Sciatic nerve (tissue), 2 donors: ENCODE measurements at regions not wholly inside any gene's neighbourhood (a gene's known extent, or its start where the extent isn't known, plus 50 kb on each side); places are given as distances from the start of the nearest gene placed in this dataset.
"Not testable (repeated sequence)": the region's sequence is repeated elsewhere in the genome, so short reads cannot be mapped to it uniquely, and the experiment has no call there.

Experiments used
- ATAC-seq: fragments of 200-7000 bp; cut with Tn5 transposase; one replicate; pipeline ENCODE4 v1.9.1; 2020; ENCODE audit warnings: mild to moderate bottlenecking, moderate library complexity
- DNase-seq: peaks from one replicate; pipeline ENCODE4 v3.0.0-alpha.2; 2020; ENCODE audit warnings: low spot score
- intact Hi-C: fragments of 100-400 bp; cut with DNase I; formaldehyde crosslinking; loops from one replicate; pipeline ENCODE4 v1.14.2; 2022
- donor health status: DM: no; HTN: no; CAD: no.
- donor health status: DM: no; HTN: no; CAD: no.

DNA sequence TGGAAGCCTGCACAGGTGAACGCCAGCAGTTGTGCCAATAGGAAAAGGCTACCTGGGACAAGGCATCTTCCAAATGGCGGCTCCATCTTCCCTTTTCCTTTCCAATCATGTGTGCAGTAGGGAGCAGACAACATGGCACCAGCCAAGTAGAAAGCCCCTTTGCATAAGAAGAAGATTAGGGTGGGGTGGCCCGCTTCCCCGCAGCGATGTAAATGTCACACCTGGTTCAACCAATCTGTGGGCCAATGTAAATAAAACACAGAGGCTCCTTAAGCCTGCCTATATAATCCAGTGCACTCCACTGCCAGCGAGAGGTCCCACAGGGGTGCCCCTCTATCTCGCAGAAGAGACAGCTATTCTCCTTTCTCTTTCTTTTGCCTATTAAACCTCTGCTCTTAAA, 468.4 kb upstream of the CRIM1 start:
- intact Hi-C loops: no loop called here
- no peak for ATAC-seq

DNA sequence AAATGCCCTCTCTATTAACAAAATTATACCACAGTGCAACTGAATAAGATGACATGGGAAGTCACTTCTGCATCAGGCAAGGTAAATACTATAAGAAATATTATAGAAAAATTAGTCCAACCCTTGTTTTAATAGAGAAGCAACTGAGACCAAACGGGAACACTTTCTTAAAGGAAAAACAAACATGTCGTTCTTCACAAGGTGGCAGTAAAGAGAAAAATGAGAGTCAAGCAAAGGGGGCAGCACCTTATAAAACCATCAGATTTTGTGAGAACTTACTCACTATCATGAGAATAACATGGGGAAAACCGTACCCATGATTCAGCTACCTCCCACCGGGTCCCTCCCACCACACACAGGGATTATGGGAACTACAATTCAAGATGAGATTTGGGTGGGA, 481.7 kb upstream of the CRIM1 start:
- DNase-seq (no peak), ATAC-seq (no peak)
- intact Hi-C loops: no loop called here

More for the DNA sequence above, 468.4 kb upstream of the CRIM1 start:
- no peak for DNase-seq

DNA sequence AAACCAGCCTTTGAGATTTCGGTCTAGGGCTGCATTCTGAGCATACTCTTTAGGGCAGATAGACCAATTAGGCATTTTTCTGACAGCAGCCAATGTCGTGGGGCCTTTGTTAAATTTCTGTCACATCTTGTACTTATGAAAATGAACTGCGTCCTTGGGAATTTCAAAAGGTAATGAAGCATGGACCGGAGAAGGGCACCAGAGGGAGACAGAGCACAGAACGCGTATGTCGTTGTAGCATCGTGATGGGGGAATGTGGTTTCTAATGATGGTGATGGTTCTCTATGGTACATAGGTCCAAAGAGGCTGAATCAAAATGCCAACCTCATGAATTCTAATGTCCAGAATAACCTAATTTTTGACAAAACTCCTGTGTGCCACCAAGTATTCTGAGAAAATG, 483.9 kb upstream of the CRIM1 start:
- intact Hi-C loops: no loop called here
- ATAC-seq: no peak

DNA sequence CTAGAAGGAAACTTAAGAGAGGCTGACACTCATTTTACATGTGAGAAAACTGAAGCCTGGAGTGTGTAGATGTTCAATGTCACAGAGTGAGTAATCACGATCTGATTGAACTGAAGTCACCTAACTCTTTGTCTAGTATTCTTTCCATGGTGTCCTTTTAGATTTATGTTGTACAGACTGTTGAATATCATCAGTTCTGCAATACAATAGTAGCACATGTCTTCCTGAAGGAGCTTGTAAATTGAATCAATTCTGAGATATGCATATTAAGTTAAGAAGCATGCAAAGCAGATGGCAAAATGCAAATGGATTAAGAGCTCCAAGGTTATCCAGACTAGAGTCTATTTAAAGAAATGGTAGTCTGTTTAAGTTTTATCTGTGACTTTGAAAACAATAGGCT, 484.9 kb upstream of the CRIM1 start:
- intact Hi-C loops: no loop called here
- no peak for ATAC-seq
- DNase-seq: no peak

More for the DNA sequence above, 483.9 kb upstream of the CRIM1 start:
- DNase-seq: no peak

DNA sequence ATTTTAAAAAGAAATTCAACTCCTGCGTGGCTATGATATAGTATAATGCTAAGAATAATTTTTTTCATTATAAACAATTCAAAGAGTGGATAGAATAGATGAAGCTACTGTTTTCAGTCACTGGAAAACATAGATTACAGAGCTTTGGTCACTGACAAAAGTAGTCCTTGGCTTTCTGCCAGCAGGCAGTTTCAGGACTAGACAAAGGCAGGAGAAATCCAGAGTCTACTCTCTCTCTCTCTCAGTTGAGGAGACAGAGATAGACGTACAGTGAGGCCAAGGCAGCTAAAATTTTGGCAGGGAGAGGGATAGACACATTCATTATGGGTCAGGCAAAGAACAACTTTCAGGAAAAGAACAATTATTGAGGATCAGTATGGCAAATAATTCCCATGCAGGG, 491.4 kb upstream of the CRIM1 start:
- intact Hi-C loops: no loop called here
- ATAC-seq (no peak), DNase-seq (no peak)

DNA sequence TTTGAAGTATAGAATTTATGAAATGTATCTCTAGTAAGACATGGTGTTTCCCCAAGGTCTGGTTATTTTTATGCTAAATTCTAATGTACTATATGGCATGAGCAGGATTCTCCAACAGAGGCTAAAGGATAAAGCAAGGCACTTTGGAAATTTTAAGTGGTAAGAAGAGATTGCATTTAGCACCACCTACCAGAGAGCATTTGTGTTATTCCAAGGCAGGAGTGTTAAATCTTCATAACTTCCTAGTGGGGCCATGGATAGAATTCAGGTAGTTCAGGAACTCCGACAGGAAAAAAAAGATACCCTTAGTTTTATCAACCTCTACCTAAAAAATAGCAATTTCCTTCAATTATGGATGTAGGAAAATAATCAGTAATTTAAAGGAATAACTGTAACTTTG, 497.4 kb upstream of the CRIM1 start:
- no peak for ATAC-seq
- no peak for DNase-seq
- intact Hi-C loops: no loop called here

DNA sequence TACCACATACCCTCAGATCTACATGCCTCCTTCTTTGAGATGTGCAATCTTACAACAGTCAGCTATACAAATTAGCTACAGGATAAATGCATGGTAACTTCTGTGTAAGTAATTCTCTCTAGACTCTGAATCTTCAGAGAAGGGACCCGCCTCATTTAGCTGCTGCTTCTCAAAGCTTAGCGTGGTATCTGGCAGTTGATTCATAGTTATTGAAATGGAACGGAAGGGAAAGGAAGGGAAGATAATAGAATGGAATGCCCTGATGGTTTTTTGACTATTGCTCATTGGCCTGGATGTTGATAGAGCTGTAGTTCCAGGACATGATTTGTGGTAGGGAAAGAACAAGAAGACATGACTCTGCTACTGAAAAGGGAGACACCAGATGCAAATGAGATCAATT, 498.1 kb upstream of the CRIM1 start:
- DNase-seq (no peak), ATAC-seq (no peak)
- intact Hi-C loops: no loop called here

DNA sequence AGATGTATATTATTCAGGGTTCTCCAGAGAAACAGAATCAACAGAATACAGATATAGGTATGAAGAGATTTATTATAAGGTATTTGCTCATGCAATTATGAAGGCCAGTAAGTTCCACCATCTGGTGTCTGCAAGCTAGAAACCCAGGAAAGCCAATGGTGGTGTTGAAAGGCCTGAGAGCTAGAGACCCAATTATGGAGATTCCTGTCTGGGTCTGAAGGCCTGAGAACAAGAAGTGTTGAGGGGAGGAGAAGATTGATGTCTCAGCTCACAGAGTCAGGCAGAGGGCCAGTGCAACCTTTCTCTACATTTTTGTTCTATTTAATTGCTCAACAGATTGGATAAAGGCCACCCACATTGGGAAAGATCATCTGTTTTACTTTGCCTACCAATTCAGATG, 524.2 kb upstream of the CRIM1 start:
- intact Hi-C loops: no loop called here

DNA sequence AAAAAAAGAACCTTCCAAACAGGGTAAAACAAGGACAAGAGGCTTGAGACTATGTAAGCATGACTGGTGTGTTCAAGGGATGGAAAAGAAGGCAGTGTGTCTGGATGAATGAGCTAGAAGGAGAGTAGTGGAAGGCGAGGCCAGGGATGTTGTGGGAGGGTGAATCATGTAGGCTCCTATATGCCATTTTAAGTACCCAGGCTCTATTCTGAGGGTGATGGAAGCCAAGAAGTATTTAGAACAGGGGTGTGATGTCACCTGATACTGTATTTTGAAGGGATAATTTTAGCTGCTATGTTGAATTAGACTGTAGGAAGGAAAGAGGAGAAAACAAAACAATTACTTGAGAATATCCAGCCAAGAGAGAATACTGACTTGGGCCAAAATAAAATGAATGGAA, 524.7 kb upstream of the CRIM1 start:
- DNase-seq (no peak), ATAC-seq (no peak)
- intact Hi-C loops: no loop called here

More for the DNA sequence above, 524.2 kb upstream of the CRIM1 start:
- DNase-seq: no peak
- ATAC-seq: no peak

DNA sequence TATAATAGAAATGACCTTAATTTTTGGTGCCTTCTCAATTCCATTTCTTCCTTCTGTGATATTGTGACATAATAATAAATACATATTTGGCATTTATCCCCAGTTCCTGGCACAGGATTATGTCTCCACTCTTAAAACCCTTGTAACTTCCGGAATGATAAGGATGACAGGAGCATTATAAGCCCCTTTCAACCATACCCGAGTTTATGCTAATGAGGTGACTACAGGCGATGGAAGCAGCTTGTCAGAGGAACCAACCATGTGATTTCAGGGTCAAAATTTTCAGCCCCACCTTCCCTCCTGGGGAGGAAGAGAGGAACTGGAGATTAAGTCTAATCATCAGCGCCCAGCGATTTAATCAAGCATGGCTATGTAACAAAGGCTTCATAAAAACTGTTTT, 528.5 kb upstream of the CRIM1 start:
- no peak for DNase-seq

DNA sequence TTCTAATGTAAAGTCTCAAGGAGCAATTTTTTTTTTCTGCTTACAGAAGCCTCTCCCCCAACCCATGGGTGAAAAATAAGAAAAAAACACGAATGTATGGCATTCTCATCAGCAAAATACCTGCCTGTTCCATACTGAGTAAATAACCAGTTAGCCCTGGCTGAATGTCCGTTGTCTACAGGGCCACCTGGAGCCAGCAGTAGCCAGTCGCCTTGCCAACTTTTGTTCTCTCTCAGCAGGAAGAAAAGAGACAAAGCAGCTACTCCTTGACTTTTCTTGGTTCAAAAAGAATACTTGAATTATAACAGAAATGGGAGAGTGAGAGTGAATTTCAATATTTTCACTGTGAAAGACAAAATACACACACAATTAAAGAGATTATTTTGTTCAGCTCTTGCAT, 532.9 kb upstream of the CRIM1 start:
- intact Hi-C loops: no loop called here
- no peak for ATAC-seq

More for the DNA sequence above, 528.5 kb upstream of the CRIM1 start:
- ATAC-seq: no peak
- intact Hi-C loops: no loop called here

DNA sequence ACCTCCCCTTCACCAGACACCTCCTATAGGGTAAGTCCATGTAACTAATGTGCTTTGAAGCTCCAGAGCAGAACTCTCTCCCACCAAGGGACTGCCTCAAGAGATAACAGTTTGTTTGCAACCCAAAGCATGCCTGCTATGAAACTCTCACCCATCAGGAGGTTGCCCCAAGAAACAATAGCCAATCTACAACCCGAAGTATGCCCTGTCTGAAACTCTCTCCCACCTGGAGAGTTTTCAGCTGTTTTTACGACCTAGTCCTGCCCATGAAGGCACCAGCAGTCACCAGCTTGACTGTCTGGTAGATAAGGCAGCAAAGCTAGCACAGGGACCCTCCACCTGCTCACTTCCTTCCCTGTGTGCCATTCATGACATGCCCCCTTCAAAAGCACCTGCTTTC, 533.9 kb upstream of the CRIM1 start:
- no peak for DNase-seq
- intact Hi-C loops: no loop called here
- no peak for ATAC-seq

More for the DNA sequence above, 532.9 kb upstream of the CRIM1 start:
- DNase-seq: no peak

DNA sequence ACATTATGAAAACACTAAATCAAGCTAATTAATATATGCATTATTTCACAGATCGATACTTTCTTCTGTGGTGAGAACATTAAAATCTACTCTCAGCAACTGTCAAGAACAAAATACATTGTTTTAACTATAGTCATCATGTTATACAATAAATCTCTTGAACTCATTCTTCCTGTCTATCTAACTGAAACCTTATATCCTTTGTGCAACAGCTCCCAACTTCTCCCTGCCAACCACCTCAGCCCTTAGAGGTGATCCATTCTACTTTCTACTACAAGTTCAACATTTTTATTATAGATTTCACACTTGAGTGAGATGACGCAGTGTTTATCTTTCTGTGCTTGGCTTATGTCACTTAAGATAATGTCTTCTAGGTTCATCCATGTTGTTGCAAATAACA, 535.2 kb upstream of the CRIM1 start:
- intact Hi-C loops: no loop called here
- ATAC-seq: no peak

DNA sequence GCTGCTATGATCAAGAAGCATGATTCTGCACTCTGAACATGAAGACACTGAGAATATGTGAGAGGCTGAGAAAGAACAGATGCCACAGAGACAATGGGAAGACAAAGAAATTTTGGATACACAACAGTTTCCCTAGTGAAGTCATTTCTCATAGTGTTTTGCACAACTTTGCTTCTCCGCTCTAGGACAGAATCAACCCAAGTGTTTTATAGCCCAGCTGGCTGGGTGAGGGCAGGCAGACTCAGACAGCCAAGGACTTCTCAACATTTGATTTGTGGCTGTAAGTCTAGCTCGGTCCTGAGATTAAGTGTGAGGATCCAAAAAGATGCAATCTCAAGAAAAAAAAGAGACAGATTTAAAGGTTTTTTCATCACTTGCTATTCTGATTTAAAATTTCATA, 536.5 kb upstream of the CRIM1 start:
- DNase-seq: no peak
- intact Hi-C loops: no loop called here
- ATAC-seq: no peak

More for the DNA sequence above, 535.2 kb upstream of the CRIM1 start:
- no peak for DNase-seq

DNA sequence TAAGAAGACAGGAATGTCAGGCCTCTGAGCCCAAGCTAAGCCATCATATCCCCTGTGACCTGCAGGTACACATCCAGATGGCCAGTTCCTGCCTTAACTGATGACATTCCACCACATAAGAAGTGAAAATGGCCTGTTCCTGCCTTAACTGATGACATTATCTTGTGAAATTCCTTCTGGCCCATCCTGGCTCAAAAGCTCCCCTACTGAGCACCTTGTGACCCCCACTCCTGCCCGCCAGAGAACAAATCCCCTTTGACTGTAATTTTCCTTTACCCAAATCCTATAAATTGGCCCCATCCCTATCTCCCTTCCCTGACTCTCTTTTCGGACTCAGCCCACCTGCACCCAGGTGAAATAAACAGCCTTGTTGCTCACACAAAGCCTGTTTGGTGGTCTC, 537.2 kb upstream of the CRIM1 start:
- ATAC-seq, DNase-seq, intact Hi-C loops: not testable (repeated sequence)

DNA sequence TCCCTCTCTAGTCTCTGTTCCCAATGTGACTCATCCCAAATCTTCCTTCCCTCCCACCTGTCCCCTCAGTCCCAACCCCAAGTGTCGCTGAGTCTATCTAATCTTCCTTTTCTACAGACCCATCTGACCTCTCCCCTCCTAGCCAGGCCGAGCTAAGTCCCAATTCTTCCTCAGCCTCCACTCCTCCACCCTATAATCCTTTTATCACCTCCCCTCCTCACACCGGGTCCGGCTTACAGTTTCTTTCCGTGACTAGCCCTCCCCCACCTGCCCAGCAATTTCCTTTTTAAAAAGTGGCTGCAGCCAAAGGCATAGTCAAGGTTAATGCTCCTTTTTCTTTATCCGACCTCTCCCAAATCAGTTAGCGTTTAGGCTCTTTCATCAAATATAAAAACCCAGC, 541.0 kb upstream of the CRIM1 start:
- intact Hi-C loops, ATAC-seq, DNase-seq: not testable (repeated sequence)

DNA sequence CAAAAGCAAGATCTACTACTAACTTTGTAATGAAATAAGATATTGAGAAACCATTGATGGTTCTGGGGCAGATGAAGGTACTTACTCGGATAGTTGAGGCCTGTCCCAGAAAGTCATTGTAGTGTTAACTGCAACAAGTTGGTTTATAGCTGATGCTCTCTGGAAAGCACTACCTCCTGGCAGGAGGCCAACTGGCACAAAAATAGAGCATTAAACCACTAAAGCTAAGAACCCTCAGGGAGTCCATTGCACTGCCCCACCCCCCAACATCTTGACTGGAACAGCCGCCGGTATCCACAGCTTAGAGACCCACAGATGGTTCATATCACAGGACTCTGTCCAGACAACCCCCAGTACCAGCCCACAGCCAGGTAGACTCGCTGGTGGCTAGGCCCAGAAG, 552.5 kb upstream of the CRIM1 start:
- intact Hi-C loops: no loop called here
- DNase-seq (no peak), ATAC-seq (no peak)

DNA sequence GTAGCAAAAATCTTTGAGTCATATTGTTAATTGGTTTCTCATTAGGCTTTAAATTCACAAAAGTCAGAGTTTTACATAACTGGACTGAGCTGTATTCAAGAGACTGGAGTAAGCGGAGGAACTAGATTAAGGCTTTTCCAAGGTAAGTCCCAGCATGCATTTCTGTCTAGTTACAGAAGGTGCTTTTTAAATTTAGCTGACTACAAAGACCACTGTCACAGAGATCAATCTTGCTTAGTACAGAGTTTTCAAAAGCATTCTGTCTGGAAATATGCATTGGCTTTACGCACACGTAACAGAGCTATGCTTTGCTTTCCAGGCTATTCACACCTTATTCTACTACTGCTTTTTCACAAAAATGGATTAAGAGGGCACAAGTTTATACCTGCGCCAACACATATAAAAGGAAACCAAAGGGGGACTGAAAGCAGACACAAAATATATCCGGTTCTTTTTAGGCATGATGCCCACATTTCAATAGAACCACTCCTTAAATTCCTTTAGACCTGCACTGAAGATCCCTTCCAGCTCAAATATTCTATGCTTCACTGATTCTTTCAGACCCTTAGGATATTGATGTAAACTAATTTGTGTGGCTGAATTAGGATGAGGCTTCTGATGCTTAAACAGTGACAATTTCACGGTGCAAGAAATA, 560.7 kb upstream of the CRIM1 start:
- intact Hi-C loops: no loop called here
- no peak for ATAC-seq
- DNase-seq: no peak

DNA sequence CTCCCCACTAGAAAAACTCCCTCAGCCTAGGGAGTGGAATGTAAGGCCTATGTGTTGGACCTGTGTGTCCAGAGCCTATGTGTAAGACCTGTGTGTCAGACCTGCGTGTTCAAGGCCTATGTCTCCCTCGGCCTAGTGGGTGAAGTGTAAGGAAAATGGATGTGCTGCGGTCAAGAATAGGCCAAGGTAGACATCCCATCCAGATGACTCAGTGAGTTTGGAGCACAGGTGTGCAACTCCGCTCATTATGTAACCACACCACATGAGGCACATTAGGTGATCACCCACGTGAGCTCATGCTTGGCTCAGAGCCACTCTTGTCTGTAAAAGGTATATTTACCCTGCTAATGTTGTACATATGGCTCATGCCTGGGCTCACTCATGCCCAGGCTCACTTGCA, 565.3 kb upstream of the CRIM1 start:
- intact Hi-C loops: no loop called here
- ATAC-seq: no peak
- DNase-seq: no peak

DNA sequence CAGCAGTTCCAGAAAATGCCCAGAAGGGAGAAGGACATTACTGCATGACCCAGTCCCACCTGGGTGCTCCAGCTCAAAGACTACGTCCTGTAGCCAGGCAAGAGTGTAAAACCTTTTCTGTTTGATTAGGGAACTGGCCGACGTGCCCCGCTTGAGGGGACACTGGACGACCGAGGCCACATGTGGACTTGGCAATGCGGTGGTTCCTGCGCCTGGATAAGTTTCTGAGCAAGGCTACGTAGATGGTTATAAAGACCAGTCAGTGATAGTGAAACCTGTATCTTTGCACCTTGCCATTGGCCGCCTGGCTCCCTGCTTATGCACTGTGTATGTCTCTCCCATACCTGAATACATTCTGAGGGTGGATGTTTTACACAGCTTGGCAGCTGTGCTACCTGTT, 567.0 kb upstream of the CRIM1 start:
- intact Hi-C loops: no loop called here
- ATAC-seq: no peak

DNA sequence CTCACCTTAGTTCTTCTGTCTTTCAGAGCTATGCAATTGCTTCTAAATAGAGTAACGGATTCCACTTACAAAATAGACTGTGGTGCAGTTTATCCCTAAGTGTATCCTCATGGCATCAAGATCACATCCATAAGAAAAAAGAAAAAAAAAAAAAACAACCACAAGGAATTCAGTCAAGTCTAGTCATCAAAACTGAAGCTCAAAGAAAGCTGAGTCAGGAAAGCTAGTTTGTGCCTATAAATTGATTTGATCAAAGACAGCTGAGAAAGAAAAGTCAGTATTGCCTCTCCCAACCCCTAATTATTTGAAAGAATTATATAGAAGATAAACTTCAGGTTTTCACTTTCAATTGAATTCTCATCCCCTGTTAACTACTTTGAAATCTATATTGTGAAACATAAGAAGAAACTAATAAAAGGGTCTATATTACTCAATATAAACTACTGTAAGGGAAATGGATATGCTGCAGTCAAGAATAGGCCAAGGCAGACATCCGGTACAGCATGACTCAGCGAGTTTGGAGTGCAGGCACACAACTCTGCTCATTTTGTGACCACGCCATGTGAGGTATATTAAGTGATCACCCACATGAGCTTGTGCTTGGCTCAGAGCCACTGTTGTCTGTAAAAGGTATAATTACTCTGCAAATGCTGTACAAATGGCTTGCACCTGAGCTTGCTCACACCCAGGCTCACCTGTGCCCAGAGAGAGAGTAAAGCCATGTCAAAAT, 568.1 kb upstream of the CRIM1 start:
- ATAC-seq (no peak), DNase-seq (no peak)
- intact Hi-C loops: no loop called here

More for the DNA sequence above, 567.0 kb upstream of the CRIM1 start:
- DNase-seq: no peak
